ENCODE measurements at regions not wholly inside any gene's neighbourhood (a gene's known extent, or its start where the extent isn't known, plus 50 kb on each side); places are given as distances from the start of the nearest gene placed in this dataset.

DNA sequence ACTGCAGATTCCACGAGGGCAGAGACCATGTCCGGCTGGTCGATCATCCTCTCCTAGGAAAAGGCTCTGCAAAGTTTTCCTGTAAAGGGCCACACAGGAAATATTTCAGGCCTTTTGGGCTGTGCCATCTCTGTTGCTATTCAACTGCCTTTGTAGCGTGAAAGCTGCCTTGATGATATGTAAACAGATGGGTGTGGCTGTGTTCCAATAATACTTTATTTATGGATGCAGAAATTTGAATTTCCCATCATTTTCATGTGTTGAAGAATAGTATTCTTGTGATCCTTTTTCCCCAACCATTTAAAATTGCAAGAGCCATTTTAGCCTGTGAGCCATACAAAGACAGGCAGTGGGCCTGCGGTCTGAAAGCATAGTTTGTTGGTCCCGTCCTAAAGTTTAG, 950.7 kb upstream of the RBFOX1 start:
- TF ChIP-seq, protein P1, sequence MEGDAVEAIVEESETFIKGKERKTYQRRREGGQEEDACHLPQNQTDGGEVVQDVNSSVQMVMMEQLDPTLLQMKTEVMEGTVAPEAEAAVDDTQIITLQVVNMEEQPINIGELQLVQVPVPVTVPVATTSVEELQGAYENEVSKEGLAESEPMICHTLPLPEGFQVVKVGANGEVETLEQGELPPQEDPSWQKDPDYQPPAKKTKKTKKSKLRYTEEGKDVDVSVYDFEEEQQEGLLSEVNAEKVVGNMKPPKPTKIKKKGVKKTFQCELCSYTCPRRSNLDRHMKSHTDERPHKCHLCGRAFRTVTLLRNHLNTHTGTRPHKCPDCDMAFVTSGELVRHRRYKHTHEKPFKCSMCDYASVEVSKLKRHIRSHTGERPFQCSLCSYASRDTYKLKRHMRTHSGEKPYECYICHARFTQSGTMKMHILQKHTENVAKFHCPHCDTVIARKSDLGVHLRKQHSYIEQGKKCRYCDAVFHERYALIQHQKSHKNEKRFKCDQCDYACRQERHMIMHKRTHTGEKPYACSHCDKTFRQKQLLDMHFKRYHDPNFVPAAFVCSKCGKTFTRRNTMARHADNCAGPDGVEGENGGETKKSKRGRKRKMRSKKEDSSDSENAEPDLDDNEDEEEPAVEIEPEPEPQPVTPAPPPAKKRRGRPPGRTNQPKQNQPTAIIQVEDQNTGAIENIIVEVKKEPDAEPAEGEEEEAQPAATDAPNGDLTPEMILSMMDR (IDR thresholded peaks at IDR 0.05; ENCODE audit: low read depth, low read length), result no peak
- TF ChIP-seq EZH2phosphoT487 (IDR thresholded peaks at IDR 0.05; ENCODE audit: low read depth), result no peak
